ENCODE measurements at regions not wholly inside any gene's neighbourhood (a gene's known extent, or its start where the extent isn't known, plus 50 kb on each side); places are given as distances from the start of the nearest gene placed in this dataset.

DNA sequence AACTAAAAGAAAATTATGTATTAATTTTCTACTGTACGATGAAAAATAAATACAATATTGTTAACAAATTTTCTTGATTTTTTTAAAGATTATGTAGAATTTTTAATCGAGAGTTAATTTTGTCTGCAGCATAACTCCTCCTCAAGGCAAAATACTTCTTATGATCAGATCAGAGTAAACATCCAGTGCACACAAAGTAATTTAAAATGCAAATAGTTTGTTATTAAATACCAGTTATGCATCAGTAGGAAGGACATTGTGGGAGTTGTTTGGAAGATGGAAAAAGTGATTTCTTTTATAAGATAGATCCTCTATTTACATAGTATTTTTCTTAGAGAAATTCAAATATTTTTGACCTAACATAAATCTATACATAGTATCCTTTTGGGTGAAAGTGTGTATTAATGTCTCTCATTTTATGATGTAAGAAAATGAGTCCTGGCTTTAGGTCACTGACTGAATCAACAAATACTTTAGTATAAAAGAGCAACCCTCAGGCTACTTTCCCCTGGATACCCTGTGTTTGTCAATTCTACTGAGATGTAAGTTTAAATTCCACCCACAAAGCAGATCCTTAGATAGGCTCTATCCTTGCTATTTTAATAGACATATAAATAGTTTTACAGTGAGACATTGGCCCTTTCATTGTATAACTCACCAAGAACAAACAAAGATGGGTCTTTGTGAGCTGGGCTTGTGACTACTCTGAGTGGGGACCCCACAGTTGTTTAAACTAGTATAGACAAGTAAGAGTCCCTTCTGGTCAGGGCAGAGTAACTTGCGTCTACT is 1133.7 kb downstream of the GATA3 start:
- Histone ChIP-seq H3K4me1 (ENCODE audit: control insufficient read depth, extremely low read depth, insufficient read depth, low read length) (peaks cover 3% of the 10 kb centered on the region), H3K9me3 (ENCODE audit: control insufficient read depth, low read depth, low read length) (no peaks in the 10 kb centered on the region), H3K4me3 (ENCODE audit: control insufficient read depth in 2 of 3, extremely low read depth in 1 of 3, insufficient read depth in 2 of 3, low read depth in 1 of 3, low read length in 3 of 3) (no peak overlapping the region), H3K36me3 (ENCODE audit: control insufficient read depth in 2 of 2, extremely low read depth in 1 of 2, insufficient read depth in 2 of 2, low read length in 2 of 2) (no peaks in the 10 kb centered on the region), H3K4me2 (ENCODE audit: control insufficient read depth, extremely low read depth, insufficient read depth, low read depth, low read length) (no peak overlapping the region), H3K27ac (ENCODE audit: control insufficient read depth, insufficient read depth, low read length) (no peak overlapping the region), H4K20me1 (ENCODE audit: control insufficient read depth, extremely low read depth, insufficient read depth, low read length) (no peaks in the 10 kb centered on the region), H2AFZ (ENCODE audit: control insufficient read depth, low read length) (no peak overlapping the region), H3K79me2 (ENCODE audit: control insufficient read depth, insufficient read depth, low read length) (no peaks in the 10 kb centered on the region), H3K9me1 (ENCODE audit: control insufficient read depth, extremely low read depth, insufficient read depth, low read length) (no peaks in the 10 kb centered on the region), H3K9ac (ENCODE audit: control insufficient read depth, extremely low read depth, insufficient read depth, low read length) (no peak overlapping the region), H3K27me3 (ENCODE audit: control insufficient read depth, extremely low read depth, insufficient read depth, low read length) (no peaks in the 10 kb centered on the region)
- DNase-seq (ENCODE audit: low read depth, low spot score): peak; percentile 1
- dilution Hi-C loops (cut with MboI; ENCODE audit: extremely low pct_ligation_motif_present, low sequenced_read_pairs): no loop called here
- TF ChIP-seq, protein P1, sequence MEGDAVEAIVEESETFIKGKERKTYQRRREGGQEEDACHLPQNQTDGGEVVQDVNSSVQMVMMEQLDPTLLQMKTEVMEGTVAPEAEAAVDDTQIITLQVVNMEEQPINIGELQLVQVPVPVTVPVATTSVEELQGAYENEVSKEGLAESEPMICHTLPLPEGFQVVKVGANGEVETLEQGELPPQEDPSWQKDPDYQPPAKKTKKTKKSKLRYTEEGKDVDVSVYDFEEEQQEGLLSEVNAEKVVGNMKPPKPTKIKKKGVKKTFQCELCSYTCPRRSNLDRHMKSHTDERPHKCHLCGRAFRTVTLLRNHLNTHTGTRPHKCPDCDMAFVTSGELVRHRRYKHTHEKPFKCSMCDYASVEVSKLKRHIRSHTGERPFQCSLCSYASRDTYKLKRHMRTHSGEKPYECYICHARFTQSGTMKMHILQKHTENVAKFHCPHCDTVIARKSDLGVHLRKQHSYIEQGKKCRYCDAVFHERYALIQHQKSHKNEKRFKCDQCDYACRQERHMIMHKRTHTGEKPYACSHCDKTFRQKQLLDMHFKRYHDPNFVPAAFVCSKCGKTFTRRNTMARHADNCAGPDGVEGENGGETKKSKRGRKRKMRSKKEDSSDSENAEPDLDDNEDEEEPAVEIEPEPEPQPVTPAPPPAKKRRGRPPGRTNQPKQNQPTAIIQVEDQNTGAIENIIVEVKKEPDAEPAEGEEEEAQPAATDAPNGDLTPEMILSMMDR (optimal IDR thresholded peaks at IDR 0.05 in 1 of 3, IDR thresholded peaks at IDR 0.05 in 1 of 3, conservative IDR thresholded peaks at IDR 0.05 in 1 of 3; ENCODE audit: extremely low read depth in 1 of 3, insufficient read depth in 2 of 3, low read length in 3 of 3): no peak
- no peak for TF ChIP-seq EZH2 (IDR thresholded peaks at IDR 0.05; ENCODE audit: low read length)
- FAIRE-seq: no peak

DNA sequence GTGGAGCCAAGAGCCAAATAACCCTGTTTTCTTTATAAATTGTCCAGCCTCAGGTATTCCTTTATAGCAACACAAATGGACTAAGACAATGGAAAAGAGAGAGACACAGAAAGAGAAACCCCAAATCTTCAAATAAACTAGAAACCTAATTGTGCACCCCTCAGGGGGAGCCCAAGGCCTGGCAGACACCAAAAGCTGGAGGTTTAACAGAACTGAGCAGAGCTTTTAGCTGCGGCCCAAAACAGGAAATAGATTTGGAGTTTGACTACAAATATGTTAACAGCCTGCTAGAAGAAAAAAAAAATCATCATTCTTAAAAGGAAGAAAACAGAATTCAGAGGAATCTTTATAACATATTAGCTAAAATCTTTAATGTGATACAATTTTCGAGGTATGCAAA is 1135.0 kb downstream of the GATA3 start:
- H3K4me1 ChIP-seq (ENCODE audit: control insufficient read depth, extremely low read depth, insufficient read depth, low read length): peaks cover 3% of the 10 kb centered on the region
- H3K27me3 ChIP-seq (ENCODE audit: control insufficient read depth, extremely low read depth, insufficient read depth, low read length): no peaks in the 10 kb centered on the region
- no peaks in the 10 kb centered on the region for H4K20me1 ChIP-seq (ENCODE audit: control insufficient read depth, extremely low read depth, insufficient read depth, low read length)
- no peaks in the 10 kb centered on the region for H3K9me1 ChIP-seq (ENCODE audit: control insufficient read depth, extremely low read depth, insufficient read depth, low read length)
- no peaks in the 10 kb centered on the region for H3K36me3 ChIP-seq (ENCODE audit: control insufficient read depth in 2 of 2, extremely low read depth in 1 of 2, insufficient read depth in 2 of 2, low read length in 2 of 2)
- H3K27ac ChIP-seq (ENCODE audit: control insufficient read depth, insufficient read depth, low read length): no peak overlapping the region
- dilution Hi-C loops (cut with MboI; ENCODE audit: extremely low pct_ligation_motif_present, low sequenced_read_pairs): no loop called here
- no peak overlapping the region for H3K4me2 ChIP-seq (ENCODE audit: control insufficient read depth, extremely low read depth, insufficient read depth, low read depth, low read length)
- TF ChIP-seq, protein P1 (optimal IDR thresholded peaks at IDR 0.05 in 1 of 3, IDR thresholded peaks at IDR 0.05 in 1 of 3, conservative IDR thresholded peaks at IDR 0.05 in 1 of 3; ENCODE audit: extremely low read depth in 1 of 3, insufficient read depth in 2 of 3, low read length in 3 of 3): no peak
- TF ChIP-seq EZH2 (IDR thresholded peaks at IDR 0.05; ENCODE audit: low read length): no peak
- H3K79me2 ChIP-seq (ENCODE audit: control insufficient read depth, insufficient read depth, low read length): no peaks in the 10 kb centered on the region
- DNase-seq (ENCODE audit: low read depth, low spot score): no peak
- H2AFZ ChIP-seq (ENCODE audit: control insufficient read depth, low read length): no peak overlapping the region
- no peak overlapping the region for H3K9ac ChIP-seq (ENCODE audit: control insufficient read depth, extremely low read depth, insufficient read depth, low read length)
- no peak for FAIRE-seq
- no peak overlapping the region for H3K4me3 ChIP-seq (ENCODE audit: control insufficient read depth in 2 of 3, extremely low read depth in 1 of 3, insufficient read depth in 2 of 3, low read depth in 1 of 3, low read length in 3 of 3)
- no peaks in the 10 kb centered on the region for H3K9me3 ChIP-seq (ENCODE audit: control insufficient read depth, low read depth, low read length)
